ENCODE measurements at regions not wholly inside any gene's neighbourhood (a gene's known extent, or its start where the extent isn't known, plus 50 kb on each side); places are given as distances from the start of the nearest gene placed in this dataset.

DNA sequence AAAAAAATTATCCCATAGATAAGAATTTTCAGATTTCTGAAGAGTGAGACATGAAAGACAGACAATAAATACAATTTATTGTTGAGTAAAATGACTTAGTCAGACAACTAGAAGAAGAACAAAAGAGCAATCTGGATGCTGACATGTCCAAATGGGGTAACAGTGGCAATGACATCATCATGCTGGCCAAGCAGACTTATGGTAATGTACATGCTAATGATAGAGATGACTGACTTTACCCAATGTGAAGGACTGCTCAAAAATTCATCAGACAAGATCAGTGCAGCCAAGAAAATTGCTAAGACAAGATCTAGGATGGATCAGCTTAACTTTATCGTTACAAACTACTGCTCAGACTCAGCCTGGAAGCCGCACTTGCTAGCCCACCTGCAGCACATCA, 70.5 kb upstream of the SRD5A2 start:
- Histone ChIP-seq H2BK15ac (ENCODE audit: low read depth, low read length) (no peak overlapping the region), H3K79me2 (ENCODE audit: insufficient read depth, low read length) (no peaks in the 10 kb centered on the region), H3K9ac (ENCODE audit: extremely low read depth, insufficient read length, low read length) (no peak overlapping the region), H3K9me3 (ENCODE audit: control insufficient read depth, low read depth, low read length) (no peaks in the 10 kb centered on the region), H3K27ac (ENCODE audit: insufficient read length, low read depth, low read length) (no peak overlapping the region), H3T11ph (ENCODE audit: low read length) (no peak overlapping the region), H2BK120ac (ENCODE audit: low read depth, low read length, poor library complexity, severe bottlenecking) (no peak overlapping the region), H3K14ac (ENCODE audit: insufficient read depth, low read length) (no peak overlapping the region), H2BK20ac (ENCODE audit: low read depth, low read length, poor library complexity, severe bottlenecking) (no peak overlapping the region), H2BK12ac (ENCODE audit: insufficient read length, low read depth, low read length) (no peak overlapping the region), H3K4me2 (ENCODE audit: insufficient read depth, insufficient read length, low read length) (no peak overlapping the region), H2AK5ac (ENCODE audit: insufficient read length, low read length) (no peak overlapping the region), H3K79me1 (ENCODE audit: insufficient read depth, low read depth, low read length, poor library complexity, severe bottlenecking) (no peaks in the 10 kb centered on the region), H4K20me1 (ENCODE audit: control insufficient read depth, insufficient read depth, insufficient read length) (no peaks in the 10 kb centered on the region), H4K8ac (replicated peaks; ENCODE audit: insufficient read length, low read depth, low read length) (no peak overlapping the region), H4K91ac (ENCODE audit: insufficient read length, low read depth, low read length) (no peak overlapping the region), H3K18ac (ENCODE audit: insufficient read length, low read depth, low read length) (no peak overlapping the region), H3K27me3 (ENCODE audit: insufficient read depth, low read length) (no peaks in the 10 kb centered on the region), H3K4ac (ENCODE audit: low read depth, low read length) (no peak overlapping the region), H3K4me1 (ENCODE audit: insufficient read depth, low read length) (no peaks in the 10 kb centered on the region), H3K23me2 (ENCODE audit: insufficient read length, low read depth, low read length, poor library complexity, severe bottlenecking) (no peaks in the 10 kb centered on the region), H3K23ac (ENCODE audit: insufficient read length, low read depth, low read length) (no peak overlapping the region), H4K5ac (ENCODE audit: insufficient read length, low read depth, low read length) (no peak overlapping the region), H2AFZ (ENCODE audit: low read length) (no peak overlapping the region), H2BK5ac (ENCODE audit: insufficient read length, low read length) (no peak overlapping the region), H3K56ac (ENCODE audit: insufficient read length, low read depth, low read length) (no peak overlapping the region)
- Mint-ChIP-seq H3K4me3 (no peak overlapping the region), H3K27me3 (ENCODE audit: low read depth) (no peaks in the 10 kb centered on the region; the same call in none of the 2 replicates), H3K27ac (no peak overlapping the region), H3K4me1 (peaks cover 6 to 7% of the 10 kb centered on the region in 2 experiments; a peak in 3 of 4 replicates), H3K9me3 (no peaks in the 10 kb centered on the region), H3K36me3 (ENCODE audit: insufficient read depth in 1 of 3, low read depth in 3 of 3) (no peaks in the 10 kb centered on the region)
- no peak for DNase-seq
- TF ChIP-seq, protein P1, sequence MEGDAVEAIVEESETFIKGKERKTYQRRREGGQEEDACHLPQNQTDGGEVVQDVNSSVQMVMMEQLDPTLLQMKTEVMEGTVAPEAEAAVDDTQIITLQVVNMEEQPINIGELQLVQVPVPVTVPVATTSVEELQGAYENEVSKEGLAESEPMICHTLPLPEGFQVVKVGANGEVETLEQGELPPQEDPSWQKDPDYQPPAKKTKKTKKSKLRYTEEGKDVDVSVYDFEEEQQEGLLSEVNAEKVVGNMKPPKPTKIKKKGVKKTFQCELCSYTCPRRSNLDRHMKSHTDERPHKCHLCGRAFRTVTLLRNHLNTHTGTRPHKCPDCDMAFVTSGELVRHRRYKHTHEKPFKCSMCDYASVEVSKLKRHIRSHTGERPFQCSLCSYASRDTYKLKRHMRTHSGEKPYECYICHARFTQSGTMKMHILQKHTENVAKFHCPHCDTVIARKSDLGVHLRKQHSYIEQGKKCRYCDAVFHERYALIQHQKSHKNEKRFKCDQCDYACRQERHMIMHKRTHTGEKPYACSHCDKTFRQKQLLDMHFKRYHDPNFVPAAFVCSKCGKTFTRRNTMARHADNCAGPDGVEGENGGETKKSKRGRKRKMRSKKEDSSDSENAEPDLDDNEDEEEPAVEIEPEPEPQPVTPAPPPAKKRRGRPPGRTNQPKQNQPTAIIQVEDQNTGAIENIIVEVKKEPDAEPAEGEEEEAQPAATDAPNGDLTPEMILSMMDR (conservative IDR thresholded peaks at IDR 0.05), result no peak
- WGBS (ENCODE audit: extremely low coverage, insufficient read length, low lambda C conversion rate), result no CpG with 5 or more reads among the region's 2 CpGs

Measured in H9 (cell line).